RPMI7951 (cell line): ENCODE measurements at regions not wholly inside any gene's neighbourhood (a gene's known extent, or its start where the extent isn't known, plus 50 kb on each side); places are given as distances from the start of the nearest gene placed in this dataset.

Experiments used
- DNase-seq: peaks from one replicate; pipeline ENCODE4 v3.0.0-alpha.2; 2012; ENCODE audit warnings: low read depth

DNA sequence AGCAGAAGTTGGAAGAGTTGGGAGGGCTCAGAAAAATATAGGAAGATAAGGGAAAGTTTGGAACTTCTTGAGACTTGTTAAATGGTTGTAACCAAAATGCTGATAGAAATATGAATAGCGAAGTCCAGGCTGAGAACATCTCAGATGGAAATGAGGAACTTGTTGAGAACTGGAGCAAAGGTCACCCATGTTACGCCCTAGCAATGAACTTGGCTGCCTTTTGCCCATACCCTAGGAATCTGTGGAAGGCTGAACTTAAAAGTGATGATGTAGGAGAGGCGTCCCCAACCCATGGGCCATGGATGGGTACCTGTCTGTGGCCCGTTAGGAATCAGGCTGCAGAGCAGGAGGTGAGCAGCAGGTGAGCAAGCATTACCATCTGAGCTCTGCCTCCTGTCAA is 347.8 kb downstream of the ARL4A start:
- no peak for DNase-seq

DNA sequence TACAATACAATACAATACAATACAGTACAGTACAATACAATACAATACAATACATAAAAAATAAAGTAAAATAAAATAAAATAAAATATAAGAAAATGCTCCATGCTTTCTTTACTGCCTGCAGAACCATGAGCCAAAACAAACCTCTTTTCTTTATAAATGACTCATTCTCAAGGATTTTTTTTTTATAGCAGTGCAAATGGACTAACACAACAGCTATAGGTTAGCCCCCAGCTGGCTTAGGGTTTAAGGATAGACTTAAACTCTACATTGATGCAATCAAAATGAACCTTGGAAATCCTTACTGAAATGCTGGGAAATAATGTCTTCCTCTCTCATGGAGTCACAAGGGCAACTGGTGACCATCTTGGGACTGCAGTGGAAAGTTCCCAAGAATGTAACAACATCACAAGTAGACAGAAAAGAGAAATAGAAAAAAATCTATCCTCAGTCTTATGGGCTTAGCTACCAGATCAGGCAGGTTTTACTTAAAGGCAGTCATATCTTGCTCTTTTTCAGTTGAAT is 348.9 kb downstream of the ARL4A start:
- no peak for DNase-seq

DNA sequence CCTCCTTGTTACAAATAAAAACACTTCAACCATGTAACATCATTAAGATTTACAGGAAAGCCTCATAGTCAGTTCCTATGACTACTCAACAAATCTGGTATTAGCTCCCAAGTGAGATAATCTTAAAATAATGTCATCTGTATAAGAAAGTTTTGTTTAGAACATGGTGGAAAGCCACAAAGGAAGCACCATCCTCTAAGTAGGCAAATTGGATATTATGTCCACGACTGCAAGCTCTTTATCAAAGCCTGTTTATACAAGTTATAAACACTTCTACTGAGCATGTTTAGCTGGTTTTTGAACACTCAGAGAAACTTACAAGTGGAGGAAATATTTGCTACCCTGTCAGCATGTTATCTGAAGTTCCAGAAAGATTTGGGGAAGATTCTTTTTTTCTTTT is 349.8 kb downstream of the ARL4A start:
- no peak for DNase-seq

DNA sequence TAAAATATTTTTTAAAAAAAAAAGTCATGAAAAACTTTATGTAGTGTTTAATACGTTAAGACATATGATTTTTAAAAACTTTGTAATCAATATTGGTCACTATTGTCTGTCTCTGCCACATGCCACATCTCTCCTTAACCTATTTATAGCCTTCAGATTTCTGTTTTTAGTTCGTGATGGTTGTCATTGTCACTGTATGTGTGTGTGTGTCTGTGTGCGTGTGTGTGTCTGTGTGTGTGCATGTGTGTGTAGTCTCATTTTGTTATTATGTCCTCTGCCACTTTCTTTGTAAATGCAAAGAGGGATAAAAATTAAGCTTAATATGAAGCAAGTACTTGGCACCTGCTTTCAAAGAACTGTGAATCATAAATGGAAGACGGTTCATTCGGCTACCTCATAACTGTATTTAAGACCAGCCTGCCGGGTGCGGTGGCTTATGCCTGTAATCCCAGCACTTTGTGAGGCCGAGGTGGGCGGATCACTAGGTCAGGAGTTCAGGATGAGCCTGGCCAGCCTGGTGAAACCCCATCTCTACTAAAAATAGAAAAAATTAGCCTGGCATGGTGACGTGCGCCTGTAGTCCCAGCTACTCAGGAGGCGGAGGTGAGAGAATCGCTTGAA is 354.0 kb downstream of the ARL4A start:
- no peak for DNase-seq

DNA sequence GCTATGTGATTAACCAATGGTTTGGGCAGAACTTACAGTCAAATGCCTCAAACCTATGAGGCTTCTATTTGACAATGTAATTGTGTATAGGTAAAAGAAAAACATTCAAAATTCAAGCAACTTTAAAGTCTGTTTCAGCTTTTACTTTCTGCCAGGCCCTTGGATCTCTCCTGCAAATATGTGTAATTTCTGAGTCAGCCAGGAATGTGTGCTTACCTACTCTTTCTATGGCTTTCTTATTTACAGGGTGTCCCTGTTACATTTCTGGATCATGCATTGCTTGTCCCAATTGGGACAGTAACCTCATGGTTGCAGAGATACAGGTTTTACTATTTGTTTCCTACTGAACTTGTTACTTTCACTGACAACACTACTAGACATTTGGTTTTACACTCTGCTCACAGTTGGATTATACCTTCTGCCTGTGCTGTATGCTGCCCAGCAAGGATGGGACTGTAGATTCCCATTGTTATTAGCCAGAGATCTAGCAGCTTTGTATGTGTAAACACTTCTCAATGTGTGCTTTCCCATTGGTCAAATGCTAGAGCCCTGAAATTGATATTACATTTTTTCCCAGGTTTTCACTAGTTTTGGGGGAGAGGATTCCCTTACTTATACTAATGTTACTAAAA is 355.3 kb downstream of the ARL4A start:
- no peak for DNase-seq

DNA sequence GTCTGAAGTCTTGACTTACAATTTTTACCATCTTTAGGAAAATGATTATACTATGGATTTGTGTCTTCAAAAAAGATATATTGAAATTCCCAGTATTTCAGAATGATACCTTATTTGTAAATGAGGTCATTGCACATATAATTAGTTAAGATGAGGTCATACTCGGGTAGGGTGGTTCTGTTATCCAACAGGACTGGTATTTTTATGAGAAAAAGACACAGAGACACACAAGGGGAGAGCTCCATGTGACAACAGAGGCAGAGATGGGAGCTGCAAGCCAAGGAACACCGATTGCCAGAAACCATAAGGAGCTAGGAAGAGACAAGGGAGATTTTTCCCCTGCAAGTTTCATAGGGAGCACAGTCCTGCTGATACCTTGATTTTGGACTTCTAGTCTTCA is 356.9 kb downstream of the ARL4A start:
- no peak for DNase-seq

DNA sequence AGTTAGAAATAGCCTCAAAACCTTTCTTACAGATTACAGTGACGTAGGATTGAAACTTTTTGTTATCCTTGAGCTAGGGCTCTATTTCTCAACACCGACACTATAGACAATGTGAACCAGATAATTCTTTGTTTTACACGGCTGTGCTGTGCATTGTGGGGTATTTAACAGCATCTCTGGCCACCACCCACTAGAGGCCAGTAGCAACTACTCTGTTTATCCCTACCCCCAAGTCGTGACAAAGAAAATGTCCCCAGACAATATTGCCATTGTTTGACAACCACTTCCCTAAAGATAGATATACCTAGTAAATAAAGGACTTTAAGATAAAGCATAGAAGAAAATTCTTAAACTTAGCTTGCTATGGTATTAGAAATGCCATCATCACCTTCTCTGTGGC is 359.6 kb downstream of the ARL4A start:
- DNase-seq, result no peak

DNA sequence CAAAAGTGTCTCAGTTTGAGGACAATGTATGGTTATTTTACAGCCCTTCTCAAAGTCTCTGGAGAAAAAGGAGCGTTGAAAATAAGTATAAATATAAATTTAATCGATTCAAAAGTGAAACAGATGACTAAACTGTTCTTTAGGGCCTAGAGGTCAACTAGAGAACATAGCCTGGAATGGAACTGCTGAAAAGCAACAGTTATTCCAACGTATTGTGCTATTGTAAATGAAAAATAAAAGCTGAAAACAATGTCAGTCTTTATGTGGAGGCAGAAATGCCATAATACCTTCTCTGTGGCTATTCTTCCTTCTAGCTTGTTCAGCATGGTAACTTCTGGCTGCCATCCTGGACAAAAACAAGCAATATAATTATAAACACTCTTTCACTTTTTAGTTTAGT is 362.5 kb downstream of the ARL4A start:
- DNase-seq, result no peak

DNA sequence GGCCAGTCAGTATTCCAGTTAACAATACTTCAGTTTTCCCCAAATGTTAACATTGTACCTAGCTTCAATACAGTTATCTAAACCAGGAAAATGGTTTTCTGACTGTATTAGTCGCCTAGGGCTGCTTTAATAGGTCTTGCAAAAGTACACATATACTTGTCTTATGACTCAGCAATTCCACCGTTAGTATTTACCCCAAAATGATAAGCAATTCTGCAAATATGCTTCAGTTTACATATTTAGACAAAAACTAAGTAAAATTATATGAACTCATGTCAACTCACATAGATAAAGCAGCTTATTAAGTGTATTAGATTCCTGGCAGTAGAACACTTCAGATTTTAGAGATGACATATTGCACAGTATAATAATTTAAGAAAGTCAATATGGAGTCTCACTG is 363.3 kb downstream of the ARL4A start:
- DNase-seq, result no peak

DNA sequence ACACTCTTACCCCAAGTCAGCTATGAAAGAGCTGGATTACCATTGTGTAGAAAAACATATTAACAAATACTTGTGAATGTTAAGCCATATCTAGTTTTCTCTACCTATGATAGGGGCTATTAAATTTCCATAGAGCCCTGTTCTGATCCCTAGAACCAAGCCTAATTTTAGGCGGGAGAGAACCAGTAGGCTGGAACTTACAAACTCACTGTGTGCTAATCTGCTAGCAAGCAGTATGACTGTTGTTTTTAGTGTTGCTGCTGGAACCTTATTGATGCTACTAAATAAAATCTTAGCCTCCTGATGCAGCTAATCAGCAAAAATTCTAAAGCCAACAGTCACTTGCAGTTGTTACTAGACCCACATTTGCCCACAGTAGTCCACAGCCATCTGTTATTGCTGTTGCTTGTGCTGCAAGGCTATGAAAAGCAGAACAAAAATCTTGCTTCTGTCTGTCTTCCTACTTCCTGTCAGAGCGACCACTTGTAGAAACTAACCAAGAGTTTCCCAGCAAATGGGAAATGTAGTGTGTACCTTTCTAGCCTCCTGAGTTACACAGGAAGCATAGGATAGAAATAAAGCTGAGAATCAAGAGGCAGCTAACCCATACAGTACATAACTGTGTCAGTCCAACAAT is 368.4 kb downstream of the ARL4A start:
- no peak for DNase-seq

DNA sequence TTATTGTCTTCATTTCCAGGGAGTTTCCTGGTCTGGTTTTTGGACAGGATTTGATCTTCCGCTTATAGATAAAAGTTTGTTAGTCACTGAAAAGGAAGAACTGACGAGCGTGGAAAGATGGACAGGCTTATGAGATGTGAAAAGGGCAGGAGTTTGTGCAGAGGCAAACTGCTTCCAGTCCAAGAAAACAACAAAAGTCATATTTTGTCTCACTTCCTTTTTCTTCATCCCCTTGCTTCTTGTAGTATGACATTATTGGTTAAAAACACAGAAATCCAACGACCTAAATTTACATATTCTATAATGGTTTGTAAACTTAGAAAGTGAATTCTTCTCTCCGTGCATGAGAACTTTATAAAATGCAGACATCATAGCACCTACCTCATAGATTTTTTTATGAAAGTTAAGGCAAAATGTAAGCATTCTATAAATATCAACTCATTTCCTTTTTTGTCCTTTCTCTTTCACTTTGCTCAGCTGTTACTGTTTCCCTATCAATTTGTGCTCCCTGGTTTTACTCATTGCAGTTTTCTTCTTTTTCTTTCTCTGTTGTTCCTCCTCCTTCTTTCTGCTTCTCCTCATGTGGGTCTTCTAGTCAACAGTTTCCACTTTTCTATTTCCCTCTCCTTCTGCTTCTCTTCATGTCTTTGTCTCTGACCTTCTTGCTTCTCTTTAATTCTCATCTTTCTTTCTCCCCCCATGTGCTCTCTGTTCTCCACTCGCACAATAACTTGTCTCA is 370.2 kb downstream of the ARL4A start:
- no peak for DNase-seq

DNA sequence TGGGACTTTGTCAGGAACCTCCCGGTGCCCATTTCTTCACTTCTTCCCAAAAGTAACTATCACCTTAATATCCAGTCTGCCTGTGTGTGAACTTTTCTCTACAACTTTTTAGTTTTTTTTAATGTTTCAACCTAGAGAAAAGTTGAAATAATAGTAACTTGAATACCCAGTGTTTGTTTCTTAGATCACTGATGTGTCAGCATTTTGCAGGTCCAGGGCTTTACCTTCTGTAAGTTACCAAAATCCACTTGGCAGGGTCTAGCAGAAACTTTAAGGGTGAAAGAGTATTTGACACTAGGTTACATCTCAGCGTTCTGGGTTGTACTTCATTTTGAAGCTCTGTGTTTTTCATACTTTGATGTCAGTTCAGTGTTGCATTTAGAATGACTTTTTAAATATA is 372.7 kb downstream of the ARL4A start:
- no peak for DNase-seq

DNA sequence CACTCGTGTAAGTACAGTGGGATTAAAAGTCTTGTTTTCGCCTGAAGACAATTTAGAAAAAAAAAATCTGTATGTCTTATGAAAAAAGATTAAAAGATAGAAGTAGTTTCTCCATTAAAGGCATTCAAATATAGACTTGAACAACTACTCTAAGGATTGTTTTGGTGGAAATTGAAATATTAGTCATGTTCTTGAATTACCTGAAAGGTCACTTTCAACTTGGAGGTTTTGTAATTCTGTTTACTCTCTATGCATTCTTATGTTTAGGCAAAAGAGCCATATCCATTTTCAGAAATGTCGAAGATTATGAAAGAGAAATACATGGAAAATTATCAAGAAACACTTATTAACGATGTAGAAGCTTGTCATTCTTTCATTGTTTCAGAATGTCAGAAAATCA is 373.7 kb downstream of the ARL4A start:
- DNase-seq, result no peak

DNA sequence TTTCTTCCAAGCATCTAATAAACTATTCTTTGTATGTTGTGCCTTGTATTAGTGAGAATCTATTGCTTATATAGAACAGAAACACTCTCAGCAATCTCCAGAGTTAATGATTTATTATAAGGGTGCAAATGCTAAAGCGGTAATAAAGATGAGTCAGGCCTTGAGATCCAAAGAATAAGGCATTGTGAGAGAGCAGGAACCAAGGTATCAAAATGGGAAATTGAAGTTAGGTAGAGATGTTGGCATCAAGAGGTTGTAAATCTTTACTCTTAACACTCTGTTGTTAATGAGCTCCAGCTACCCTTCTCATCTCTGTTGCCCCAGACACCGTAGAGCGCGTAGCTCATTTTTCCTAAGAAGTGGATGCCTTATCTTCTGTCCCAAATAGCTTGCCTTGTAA is 375.2 kb downstream of the ARL4A start:
- DNase-seq, result no peak

DNA sequence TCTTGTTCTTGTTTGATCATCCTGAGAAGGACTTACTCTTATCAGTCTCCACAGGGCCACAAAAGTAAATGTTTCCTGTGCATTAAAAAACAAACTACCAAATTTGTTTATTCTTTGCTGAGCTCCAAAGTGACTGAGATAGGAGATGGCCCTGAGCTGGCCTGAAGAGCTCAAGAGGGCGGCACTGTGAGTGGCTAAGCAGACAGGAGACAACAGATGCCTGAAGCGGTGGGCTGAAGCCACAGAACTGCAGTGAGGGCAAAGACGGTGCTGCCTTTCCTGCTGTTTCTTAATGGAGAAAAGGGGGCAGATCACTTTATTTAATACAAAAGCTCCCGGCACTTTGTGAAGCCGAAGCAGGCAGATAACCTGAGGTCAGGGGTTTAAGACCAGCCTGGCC is 379.6 kb downstream of the ARL4A start:
- DNase-seq, result no peak

DNA sequence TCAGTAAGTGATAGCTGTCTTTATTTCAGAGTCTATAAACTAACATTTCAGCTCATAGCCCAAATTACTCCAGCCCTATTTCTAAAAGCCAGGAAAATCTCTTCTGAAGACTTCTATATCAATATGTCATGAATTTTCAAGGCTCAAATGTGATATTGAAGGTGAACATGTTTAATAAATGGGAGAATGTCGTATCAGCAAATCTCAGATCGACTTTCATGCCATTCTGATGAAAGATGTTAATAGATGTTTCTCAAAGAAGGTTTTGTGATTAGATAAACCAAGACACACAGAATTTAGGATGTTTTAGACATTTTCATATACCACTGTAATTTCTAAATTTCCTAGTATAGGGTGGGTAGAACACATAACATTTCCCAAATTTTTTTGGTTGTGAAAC is 380.6 kb downstream of the ARL4A start:
- DNase-seq, result no peak

DNA sequence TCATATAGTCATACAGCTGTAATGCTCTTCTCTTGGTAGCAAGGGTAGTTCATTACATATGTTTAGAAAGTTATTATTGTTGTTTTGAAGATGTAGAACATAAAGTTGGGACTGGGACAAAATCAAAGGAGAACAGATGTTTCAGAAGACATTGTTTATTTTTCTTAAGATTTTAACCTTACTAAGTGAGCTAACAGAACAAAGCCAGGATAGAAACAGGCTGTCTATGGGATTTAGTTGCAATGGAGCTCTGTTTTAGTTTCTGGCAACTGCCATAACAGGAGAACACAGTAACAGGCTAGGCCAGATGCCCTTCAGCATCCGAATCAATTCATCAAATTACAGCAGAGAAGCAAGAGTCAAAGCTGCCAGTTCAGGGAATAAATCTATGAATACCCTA is 382.4 kb downstream of the ARL4A start:
- no peak for DNase-seq

DNA sequence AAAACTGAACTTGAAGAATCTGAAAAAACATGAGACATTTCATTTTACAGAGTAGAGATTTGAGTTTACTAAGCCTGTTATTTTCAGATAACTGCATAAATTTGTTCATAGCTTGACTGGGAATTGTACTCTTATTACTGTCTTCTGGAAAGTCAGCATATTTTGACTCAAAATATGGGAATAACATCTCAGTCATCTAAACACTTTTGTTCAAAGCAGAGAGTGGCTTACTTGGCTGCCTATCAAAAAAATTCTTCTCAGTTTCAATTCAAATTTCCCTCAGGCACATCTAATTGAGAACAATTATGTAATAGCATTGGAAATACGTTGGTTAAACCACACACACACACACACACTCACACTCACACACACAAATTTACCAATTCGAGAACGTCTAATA is 384.6 kb downstream of the ARL4A start:
- DNase-seq, result no peak

DNA sequence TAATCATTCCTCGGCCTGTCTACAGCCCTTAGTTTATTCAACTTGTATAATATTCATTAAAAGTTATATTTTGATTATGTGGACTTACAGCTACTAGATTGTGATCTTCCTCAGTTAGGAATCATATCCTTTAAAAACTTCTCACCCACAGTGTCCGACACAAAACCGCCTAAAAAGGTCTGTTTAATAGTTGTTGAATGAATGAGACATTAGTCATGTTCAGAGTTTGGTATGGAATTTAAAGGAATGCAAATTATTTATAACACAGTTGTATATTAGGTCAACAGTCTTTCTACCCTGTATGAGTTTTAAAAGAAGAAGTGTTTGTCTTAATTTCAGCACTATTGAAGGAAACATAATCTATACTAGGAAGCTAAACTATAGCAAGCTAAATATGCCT is 390.0 kb downstream of the ARL4A start:
- no peak for DNase-seq

DNA sequence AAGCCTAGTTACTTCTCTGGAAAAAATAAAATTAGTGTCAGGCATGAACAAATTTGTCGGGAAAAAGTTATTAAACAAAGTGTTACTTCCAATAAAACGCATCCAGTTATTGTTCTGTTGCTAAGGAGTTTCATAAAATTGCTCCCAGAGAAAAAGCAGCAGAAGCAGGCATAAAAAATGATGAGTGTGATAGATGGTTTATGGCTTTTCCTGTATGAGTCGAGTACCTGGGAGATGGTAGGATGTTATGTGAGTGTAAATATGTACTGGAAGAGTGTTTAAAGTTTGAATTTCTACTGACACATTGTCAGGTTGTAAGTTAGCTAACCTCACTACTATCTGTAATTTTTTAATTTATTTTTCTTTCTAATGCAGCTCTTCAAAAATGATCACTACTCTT is 390.7 kb downstream of the ARL4A start:
- no peak for DNase-seq

DNA sequence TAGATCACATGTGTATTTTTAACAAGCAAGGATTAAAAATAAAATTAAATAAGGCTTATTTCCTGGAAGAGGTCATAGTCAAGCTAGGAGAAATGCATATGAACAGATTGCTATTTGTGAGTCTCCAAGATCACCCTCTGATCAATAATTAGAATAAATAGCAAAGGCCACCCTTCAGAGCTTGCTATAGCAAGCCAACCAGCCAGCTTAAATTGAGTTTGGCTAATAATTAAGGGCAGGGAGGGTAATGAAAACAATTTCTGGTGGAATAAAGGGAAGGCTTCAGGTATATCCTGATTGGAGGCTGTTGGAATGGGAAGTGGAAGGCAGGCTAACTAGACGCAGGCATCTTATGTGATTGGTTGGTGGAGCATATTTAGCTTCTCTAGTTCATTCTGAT is 403.5 kb downstream of the ARL4A start:
- no peak for DNase-seq

DNA sequence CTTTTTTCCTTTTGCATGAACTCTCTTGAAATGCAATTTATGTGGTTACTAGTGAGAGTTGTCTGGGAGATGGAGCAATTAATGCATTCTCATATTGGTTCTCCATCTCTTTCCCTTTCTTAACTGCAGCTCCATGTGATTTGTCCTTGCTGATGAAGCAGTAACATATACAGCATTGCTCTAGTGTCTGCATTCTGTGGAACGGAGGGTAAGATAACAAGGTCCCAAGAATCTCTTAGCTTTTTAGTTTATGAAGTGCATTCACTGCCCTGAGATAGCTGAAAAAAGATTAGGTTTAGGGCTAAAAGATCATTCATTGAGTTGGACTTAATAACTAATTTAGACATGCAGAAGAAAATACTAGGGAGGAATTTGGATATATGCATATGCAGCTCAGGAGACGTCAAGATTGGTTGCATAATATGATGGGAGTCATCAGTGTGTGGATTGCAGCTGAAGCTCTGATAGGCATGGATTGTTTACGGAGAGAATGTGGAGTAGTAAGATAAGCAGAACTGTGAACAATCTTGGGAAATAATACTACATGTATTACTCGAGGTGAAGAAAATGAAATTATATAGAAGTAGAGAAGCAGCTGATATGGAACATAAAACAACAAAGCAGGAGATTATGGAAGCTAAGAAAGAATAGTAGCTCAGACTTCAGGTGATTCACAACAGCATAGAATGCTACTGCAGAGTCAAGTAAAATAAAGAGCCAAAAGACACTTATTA is 404.7 kb downstream of the ARL4A start:
- no peak for DNase-seq
